AG04449 (cell line): ENCODE measurements at regions not wholly inside any gene's neighbourhood (a gene's known extent, or its start where the extent isn't known, plus 50 kb on each side); places are given as distances from the start of the nearest gene placed in this dataset.

Source experiments
- CTCF ChIA-PET: fragments of 350-600 bp; formaldehyde crosslinking; extraction: SDS; loops from one replicate; lab custom pipeline; 2021; ENCODE audit warnings: antibody characterized with exemption; lab: Yijun Ruan, JAX
- POLR2A ChIA-PET: fragments of 400-600, 350-600 bp; formaldehyde crosslinking; extraction: SDS; loops from one replicate; lab custom pipeline; 2020; ENCODE audit warnings: antibody characterized with exemption, inconsistent platforms; lab: Yijun Ruan, JAX
- DNase-seq: peaks from one replicate; pipeline ENCODE4 v3.0.0-alpha.2; 2010; ENCODE audit warnings: low read depth, low spot score
- H3K4me3 ChIP-seq: 2 replicates; pipeline ENCODE4 v1.5.1; 2011; ENCODE audit warnings: low read depth, mild to moderate bottlenecking, control low read depth, low read length
- CTCF ChIP-seq: IDR thresholded peaks from one replicate; pipeline ENCODE4 v1.5.1; 2011; ENCODE audit warnings: mild to moderate bottlenecking, moderate library complexity, low read length, control low read depth, inconsistent platforms; ENCODE audit not compliant: insufficient read depth; ENCODE audit errors: missing control alignments

GRCh38 chr20:57037689-57038088 is 228.8 kb downstream of the BMP7 start:
- ChIA-PET CTCF (interaction anchor here (0.8 to 1.3 kb wide), 3 partner anchors 10 to 487 kb away, joined by 3 to 6 read pairs (median 3); no protein-coding TSS in a partner anchor), POLR2A (no interaction called here)
- no peak for TF ChIP-seq CTCF
- DNase-seq: no peak
- H3K4me3 ChIP-seq: no peak overlapping the region

- TF ChIP-seq CTCF: no peak
- no peak overlapping the region for H3K4me3 ChIP-seq
- CTCF ChIA-PET: interaction anchor here (1.0 to 1.3 kb wide), 3 partner anchors 11 to 488 kb away, joined by 3 to 6 read pairs (median 4); no protein-coding TSS in a partner anchor
- DNase-seq: no peak
- POLR2A ChIA-PET: interaction anchor here (0.9 to 1.0 kb wide), 2 partner anchors 7 to 13 kb away, joined by 3 to 5 read pairs; no protein-coding TSS in a partner anchor
These were observed 227.6 kb downstream of the BMP7 start for GRCh38 chr20:57038608-57039440.

- DNase-seq: no peak
- TF ChIP-seq CTCF: no peak
- ChIA-PET POLR2A (no interaction called here), CTCF (interaction anchor here (1.2 to 1.3 kb wide), 2 partner anchors 8 to 20 kb away, joined by 3 to 5 read pairs; no protein-coding TSS in a partner anchor)
- H3K4me3 ChIP-seq: no peak overlapping the region
These were observed 226.0 kb downstream of the BMP7 start for GRCh38 chr20:57040466-57040865.

GRCh38 chr20:57040924-57041323 is 225.5 kb downstream of the BMP7 start:
- no peak for DNase-seq
- H3K4me3 ChIP-seq: no peak overlapping the region
- TF ChIP-seq CTCF: no peak
- ChIA-PET POLR2A (no interaction called here), CTCF (interaction anchor here (1.2 kb wide), 1 partner anchor 20 kb away, joined by 3 read pairs; no protein-coding TSS in a partner anchor)

GRCh38 chr20:57043091-57043490 is 223.3 kb downstream of the BMP7 start:
- no peak for TF ChIP-seq CTCF
- POLR2A ChIA-PET: interaction anchor here (1.0 kb wide), 1 partner anchor 12 kb away, joined by 3 read pairs; no protein-coding TSS in a partner anchor
- CTCF ChIA-PET: interaction anchor here (0.9 to 1.2 kb wide), 2 partner anchors 30 to 303 kb away, joined by 3 to 4 read pairs; no protein-coding TSS in a partner anchor
- H3K4me3 ChIP-seq: no peak overlapping the region
- no peak for DNase-seq

GRCh38 chr20:57043669-57044268 is 222.7 kb downstream of the BMP7 start:
- POLR2A ChIA-PET: no interaction called here

More at GRCh38 chr20:57043669-57044268, 222.7 kb downstream of the BMP7 start:
- no peak for TF ChIP-seq CTCF
- no peak overlapping the region for H3K4me3 ChIP-seq
- DNase-seq: no peak
- CTCF ChIA-PET: interaction anchor here (1.5 kb wide), 1 partner anchor 17 kb away, joined by 5 read pairs; no protein-coding TSS in a partner anchor
